Left renal cortex interstitium (tissue), 4 donors: ENCODE measurements at regions not wholly inside any gene's neighbourhood (a gene's known extent, or its start where the extent isn't known, plus 50 kb on each side); places are given as distances from the start of the nearest gene placed in this dataset.

ENCODE experiments used
- DNase-seq, 4 donors: peaks; one replicate each; pipeline ENCODE4 v3.0.0-alpha.2; 2013; ENCODE audit warnings: low read depth in 4 of 4, low spot score in 2 of 4, missing footprints in 1 of 4

- peak in 3 of 4 donors; percentile 9 to 32 (median 29) for DNase-seq
These were observed 391.3 kb downstream of the EFNB2 start for GRCh38 chr13:106143930-106144709.

DNA sequence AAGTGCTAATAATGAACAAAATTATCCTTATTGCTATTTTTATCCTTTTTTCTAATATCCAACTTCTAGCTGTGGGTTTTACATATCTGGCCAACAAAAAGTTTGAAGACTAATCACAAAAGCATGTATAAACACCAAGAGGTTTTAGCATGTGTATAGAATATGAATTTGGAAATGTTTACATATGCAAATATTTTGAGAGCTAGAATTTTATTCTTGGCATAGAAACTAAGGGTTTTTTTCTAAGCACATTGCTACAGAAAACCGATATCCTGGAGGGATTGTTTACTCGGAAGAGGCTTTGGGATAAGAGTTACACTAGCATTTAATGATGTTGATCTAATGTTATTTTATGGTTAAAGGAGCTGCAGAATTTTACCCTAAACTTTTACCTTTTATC is 392.1 kb downstream of the EFNB2 start:
- no peak for DNase-seq

- no peak for DNase-seq
These were observed 395.0 kb downstream of the EFNB2 start for GRCh38 chr13:106140476-106140875.

- no peak for DNase-seq
These were observed 395.5 kb downstream of the EFNB2 start for GRCh38 chr13:106139942-106140341.

DNA sequence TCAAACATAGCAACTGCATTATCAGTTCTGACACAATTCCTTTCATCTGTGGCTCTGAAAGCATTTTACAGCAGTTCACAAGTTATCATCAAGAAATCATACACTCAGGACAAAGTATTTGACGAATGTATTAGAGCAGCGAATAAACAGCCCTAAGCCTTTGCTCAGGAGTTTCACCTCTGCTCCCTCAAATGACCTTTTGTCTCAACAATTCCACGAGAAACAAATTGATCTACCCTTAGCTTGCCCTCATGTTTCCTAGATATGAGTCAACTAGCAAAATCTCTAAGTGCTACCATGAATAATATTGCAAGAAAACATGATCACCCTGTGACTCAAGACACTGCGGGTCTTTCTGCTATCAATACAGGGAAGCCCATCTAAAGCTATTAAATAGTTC is 396.1 kb downstream of the EFNB2 start:
- no peak for DNase-seq

- DNase-seq, result no peak
These were observed 396.8 kb downstream of the EFNB2 start for GRCh38 chr13:106138620-106139019.

DNA sequence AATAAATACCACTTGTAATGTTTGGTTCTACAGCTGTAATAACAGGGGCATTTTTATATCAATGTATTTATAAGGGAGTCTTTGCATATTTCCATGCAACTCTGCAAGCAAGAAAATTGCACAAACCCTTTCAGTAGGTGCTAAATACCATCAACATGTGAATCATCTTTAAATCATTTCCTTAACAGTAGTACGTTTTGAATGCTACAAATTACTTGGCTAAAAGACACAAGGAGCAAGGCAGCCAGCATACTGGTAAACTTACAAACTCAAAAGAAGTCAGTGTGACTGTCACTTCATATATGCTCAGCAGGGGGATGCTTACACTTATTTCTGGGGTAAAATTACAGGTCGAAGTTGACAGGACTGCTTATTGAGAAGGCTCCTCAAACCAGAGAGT is 402.4 kb downstream of the EFNB2 start:
- no peak for DNase-seq

- DNase-seq, result no peak
These were observed 403.2 kb downstream of the EFNB2 start for GRCh38 chr13:106132216-106132615.

- no peak for DNase-seq
These were observed 405.5 kb downstream of the EFNB2 start for GRCh38 chr13:106129993-106130392.

DNA sequence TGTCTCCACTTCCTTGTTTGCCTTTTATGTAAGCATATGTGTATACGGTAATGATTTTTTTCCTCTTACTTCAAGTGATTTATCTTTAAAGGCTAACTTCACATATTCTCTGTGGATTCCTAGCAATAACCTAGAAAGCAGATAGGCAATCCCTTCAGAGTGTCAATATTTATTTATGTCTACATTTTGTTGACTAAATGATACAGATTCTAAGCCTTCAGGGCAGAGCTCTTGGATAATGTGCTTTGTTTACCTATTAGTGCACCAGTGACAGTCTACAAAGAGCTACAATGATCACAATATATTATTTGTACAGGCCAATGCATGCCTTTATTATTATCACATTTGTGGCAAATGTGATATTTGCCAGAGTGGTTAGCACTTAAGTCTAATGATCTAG is 406.2 kb downstream of the EFNB2 start:
- DNase-seq, result no peak

DNA sequence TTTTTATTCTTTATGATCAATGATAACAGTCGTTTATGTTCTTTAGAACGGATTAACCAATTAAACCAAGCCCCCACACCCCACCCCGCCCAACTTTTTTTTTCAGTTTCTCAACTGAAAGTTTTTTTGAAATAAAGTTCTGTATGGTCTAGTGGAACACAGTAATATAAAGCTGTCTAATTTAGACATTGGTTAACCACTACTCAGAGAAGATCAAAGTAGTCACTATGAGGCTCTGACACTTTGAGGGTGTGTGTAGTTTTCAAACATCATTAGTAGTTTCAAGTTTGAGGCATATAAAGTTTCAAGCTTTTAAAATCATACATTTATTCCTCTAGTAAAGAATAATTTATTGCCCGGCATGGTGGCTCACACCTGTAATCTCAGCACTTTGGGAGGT is 413.2 kb downstream of the EFNB2 start:
- no peak for DNase-seq

GRCh38 chr13:106121173-106121754 is 414.2 kb downstream of the EFNB2 start:
- no peak for DNase-seq

- DNase-seq, result no peak
These were observed 416.5 kb downstream of the EFNB2 start for GRCh38 chr13:106118996-106119395.

DNA sequence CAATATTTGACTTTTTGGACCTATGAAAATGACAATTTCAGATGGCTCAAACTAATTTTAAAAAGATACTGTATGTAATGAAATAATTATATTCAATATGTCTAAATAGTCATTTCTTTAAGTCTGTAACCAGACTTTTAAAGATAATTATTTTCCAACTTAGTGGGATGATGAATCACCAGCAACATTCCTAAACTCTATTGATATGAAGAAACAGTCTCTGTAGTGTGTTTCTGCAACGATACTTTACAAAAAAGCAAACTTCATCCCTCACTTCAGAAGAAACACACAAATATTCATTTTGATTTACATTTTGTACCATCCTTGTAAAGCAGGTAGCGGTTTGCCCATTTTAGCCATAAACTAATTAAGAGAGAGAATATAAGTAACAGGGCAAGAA is 417.4 kb downstream of the EFNB2 start:
- no peak for DNase-seq

GRCh38 chr13:106117640-106118039 is 417.8 kb downstream of the EFNB2 start:
- no peak for DNase-seq

GRCh38 chr13:106117035-106117434 is 418.4 kb downstream of the EFNB2 start:
- DNase-seq, result peak in 1 of 4 donors; percentile 8

DNA sequence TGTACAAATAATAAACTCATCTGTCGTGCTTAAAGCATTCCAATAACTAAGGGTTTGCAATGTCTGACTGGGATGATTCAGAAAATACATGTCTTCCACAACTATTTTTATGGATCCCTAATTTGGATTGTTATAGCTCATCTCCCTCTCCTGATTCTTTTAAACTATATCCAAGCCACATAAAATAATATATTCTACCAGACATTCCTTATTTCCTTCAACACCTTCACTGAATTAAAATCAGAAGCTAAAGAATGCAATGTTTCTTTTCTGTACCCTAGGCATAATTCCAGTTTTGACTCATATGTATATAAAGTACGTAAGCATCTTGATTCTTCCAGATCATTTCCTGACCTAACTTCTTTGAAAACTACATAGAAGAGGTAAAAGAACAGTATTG is 420.4 kb downstream of the EFNB2 start:
- no peak for DNase-seq

DNA sequence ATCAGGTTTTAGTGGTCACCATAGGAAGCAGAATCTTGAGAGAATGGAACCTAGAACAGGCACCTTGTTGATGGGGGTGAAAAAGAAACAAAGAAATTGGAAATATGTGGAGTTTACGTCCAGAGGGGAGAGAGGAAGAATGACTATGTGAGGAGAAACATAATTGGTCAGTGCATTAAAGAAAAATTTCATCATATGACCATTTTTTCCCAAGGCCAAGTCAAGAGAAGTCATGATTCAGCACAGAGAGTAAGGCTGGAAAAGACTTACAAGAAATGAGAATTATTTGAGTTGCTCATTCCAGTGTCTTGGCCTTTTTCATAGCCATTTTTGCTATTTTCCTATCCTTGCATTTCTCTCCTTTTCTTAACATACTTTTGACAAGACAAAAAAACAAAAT is 421.7 kb downstream of the EFNB2 start:
- no peak for DNase-seq

DNA sequence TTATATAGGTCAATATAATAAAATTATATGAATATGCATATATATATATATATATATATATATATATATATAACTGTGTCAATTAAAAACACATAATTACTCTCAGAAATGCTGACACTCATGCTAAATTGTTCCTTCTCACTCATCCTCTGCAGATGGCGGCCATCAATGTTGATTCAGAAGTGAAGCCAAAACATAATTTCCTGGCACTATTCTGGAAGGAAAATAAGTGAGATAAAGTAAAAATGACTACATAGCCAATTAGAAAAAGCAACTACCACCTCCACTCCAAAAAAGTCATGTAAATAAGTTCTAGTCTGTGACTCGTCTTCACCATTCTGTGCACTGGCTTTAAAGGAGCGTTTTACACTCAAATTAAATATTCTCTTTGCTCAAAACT is 423.3 kb downstream of the EFNB2 start:
- no peak for DNase-seq

DNA sequence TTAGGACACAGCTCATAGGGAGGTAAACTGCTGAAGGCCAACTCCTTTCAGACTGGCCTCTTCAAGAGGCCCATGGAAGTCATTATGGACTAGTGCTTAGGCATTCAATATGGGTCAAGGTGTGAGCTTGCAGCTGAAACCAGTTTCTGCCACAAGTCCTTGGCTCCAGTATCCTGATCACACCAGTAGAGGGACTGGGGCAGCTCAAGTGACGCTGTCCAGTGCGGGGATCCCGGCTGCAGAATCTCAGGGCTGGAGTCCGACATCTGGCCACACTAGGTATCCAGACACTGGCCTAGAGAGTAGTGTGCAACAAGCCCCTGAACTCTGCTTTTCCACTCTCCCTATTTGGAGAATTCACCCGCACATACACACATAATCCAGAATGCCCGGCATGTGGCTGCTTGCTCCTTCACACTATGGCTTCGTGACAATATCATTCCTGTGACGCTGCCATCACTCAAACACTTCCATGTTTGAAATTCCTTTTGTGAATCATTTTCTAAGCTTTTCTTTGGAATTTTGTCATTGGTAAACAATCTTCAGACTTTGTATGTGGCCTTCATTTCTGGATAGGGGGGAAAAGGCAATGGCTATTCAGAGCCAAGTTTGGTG is 425.1 kb downstream of the EFNB2 start:
- DNase-seq, result no peak

- no peak for DNase-seq
These were observed 426.1 kb downstream of the EFNB2 start for GRCh38 chr13:106109391-106109791.

- DNase-seq, result no peak
These were observed 427.1 kb downstream of the EFNB2 start for GRCh38 chr13:106108346-106108745.
